LNCaP clone FGC (cell line): ENCODE measurements at regions not wholly inside any gene's neighbourhood (a gene's known extent, or its start where the extent isn't known, plus 50 kb on each side); places are given as distances from the start of the nearest gene placed in this dataset.

Experiments used
- DNase-seq: peaks from one replicate; pipeline ENCODE4 v3.0.0-alpha.2; 2011; ENCODE audit warnings: low read depth
- H3K4me3 ChIP-seq: 2 replicates; pipeline ENCODE4 v1.5.1; 2011; ENCODE audit warnings: mild to moderate bottlenecking, low read depth, low read length, control low read depth
- CTCF ChIP-seq: IDR thresholded peaks from 2 replicates; pipeline ENCODE4 v1.5.1; 2012; ENCODE audit warnings: mild to moderate bottlenecking; ENCODE audit not compliant: control insufficient read depth, insufficient read depth; ENCODE audit errors: extremely low read depth

GRCh38 chr13:78836238-78836784 is 177.4 kb upstream of the OBI1 start:
- TF ChIP-seq CTCF = no peak
- H3K4me3 ChIP-seq = no peak overlapping the region
- no peak for DNase-seq

GRCh38 chr13:78832461-78832860 is 173.5 kb upstream of the OBI1 start:
- TF ChIP-seq CTCF = no peak
- DNase-seq = no peak
- no peak overlapping the region for H3K4me3 ChIP-seq

GRCh38 chr13:78830508-78830907 is 171.6 kb upstream of the OBI1 start:
- DNase-seq = no peak
- TF ChIP-seq CTCF = no peak
- no peak overlapping the region for H3K4me3 ChIP-seq

GRCh38 chr13:78829821-78830220 is 170.9 kb upstream of the OBI1 start:
- H3K4me3 ChIP-seq = no peak overlapping the region
- TF ChIP-seq CTCF = no peak
- no peak for DNase-seq

- no peak for DNase-seq
- TF ChIP-seq CTCF = no peak
These were observed 168.5 kb upstream of the OBI1 start for GRCh38 chr13:78827471-78827870.

GRCh38 chr13:78826936-78827335 is 168.0 kb upstream of the OBI1 start:
- H3K4me3 ChIP-seq = no peak overlapping the region
- TF ChIP-seq CTCF = no peak
- no peak for DNase-seq

More at GRCh38 chr13:78827471-78827870, 168.5 kb upstream of the OBI1 start:
- H3K4me3 ChIP-seq = no peak overlapping the region

- no peak for DNase-seq
- no peak for TF ChIP-seq CTCF
These were observed 167.4 kb upstream of the OBI1 start for GRCh38 chr13:78826312-78826711.

More at GRCh38 chr13:78826312-78826711, 167.4 kb upstream of the OBI1 start:
- no peak overlapping the region for H3K4me3 ChIP-seq
